ENCODE measurements at regions not wholly inside any gene's neighbourhood (a gene's known extent, or its start where the extent isn't known, plus 50 kb on each side); places are given as distances from the start of the nearest gene placed in this dataset.

GRCh38 chr2:7609974-7610373, 692.8 kb downstream of the RNF144A start:
- DNase-seq (ENCODE audit: low read depth in 1 of 2, low spot score in 1 of 2) (no peak), FAIRE-seq (no peak), ATAC-seq (no peak)
- 70% methylated on average over 8 of the region's 8 CpGs for WGBS (ENCODE audit: missing lambda C conversion rate)
- Histone ChIP-seq H3K27ac (no peak overlapping the region), H3K4me3 (no peak overlapping the region), H3K4me1 (no peaks in the 10 kb centered on the region), H3K9me3 (no peaks in the 10 kb centered on the region), H3K4me2 (no peak overlapping the region)
- TF ChIP-seq PBX3 (IDR thresholded peaks at IDR 0.05) (no peak), HOXB13 (CRISPR knock-in tag; IDR thresholded peaks at IDR 0.05; ENCODE audit: low read depth) (no peak), RARB (CRISPR knock-in tag; IDR thresholded peaks at IDR 0.05) (no peak), MYC (IDR thresholded peaks at IDR 0.05; ENCODE audit: borderline replicate concordance, low read length) (no peak), ZC3H11A (IDR thresholded peaks at IDR 0.05) (no peak), KDM5A (IDR thresholded peaks at IDR 0.05) (no peak), POLR2AphosphoS2 (conservative IDR thresholded peaks at IDR 0.05; ENCODE audit: low read length) (no peak), CEBPB (IDR thresholded peaks at IDR 0.05) (no peak), EHF (CRISPR knock-in tag; IDR thresholded peaks at IDR 0.05) (no peak), JUNB (IDR thresholded peaks at IDR 0.05) (no peak), HOXA7 (CRISPR knock-in tag; IDR thresholded peaks at IDR 0.05) (no peak), CHD4 (IDR thresholded peaks at IDR 0.05; ENCODE audit: borderline replicate concordance) (no peak)
- CTCF ChIA-PET: no interaction called here
- POLR2A ChIA-PET: no interaction called here

GRCh38 chr2:7611750-7612149, 694.5 kb downstream of the RNF144A start:
- no peak overlapping the region for H3K27ac ChIP-seq
- no peak for ATAC-seq

More at GRCh38 chr2:7611750-7612149, 694.5 kb downstream of the RNF144A start:
- FAIRE-seq (no peak), DNase-seq (ENCODE audit: low read depth in 1 of 2, low spot score in 1 of 2) (no peak)
- no peak for TF ChIP-seq BHLHE40 (IDR thresholded peaks at IDR 0.05; ENCODE audit: low read depth, low read length)
- no peak for TF ChIP-seq USF2 (IDR thresholded peaks at IDR 0.05)
- TF ChIP-seq REST (IDR thresholded peaks at IDR 0.05): no peak
- TF ChIP-seq HMGXB4 (CRISPR knock-in tag; IDR thresholded peaks at IDR 0.05; ENCODE audit: borderline replicate concordance): no peak
- TF ChIP-seq FOXS1 (CRISPR knock-in tag; IDR thresholded peaks at IDR 0.05): no peak
- no peak for TF ChIP-seq SREBF2 (IDR thresholded peaks at IDR 0.05)
- no peak for TF ChIP-seq JUN (IDR thresholded peaks at IDR 0.05)
- no peak for TF ChIP-seq CEBPB (IDR thresholded peaks at IDR 0.05)
- no peak for TF ChIP-seq ZSCAN20 (CRISPR knock-in tag; IDR thresholded peaks at IDR 0.05)
- TF ChIP-seq ZFP36 (IDR thresholded peaks at IDR 0.05; ENCODE audit: borderline replicate concordance, partially characterized antibody): no peak
- TF ChIP-seq ZNF302 (CRISPR knock-in tag; IDR thresholded peaks at IDR 0.05): no peak
- no peak for TF ChIP-seq POLR2A (IDR thresholded peaks at IDR 0.05; ENCODE audit: low read length)
- TF ChIP-seq HES2 (IDR thresholded peaks at IDR 0.05): no peak
- TF ChIP-seq NR3C1 (IDR thresholded peaks at IDR 0.05): no peak
- no peak for TF ChIP-seq ZC3H11A (IDR thresholded peaks at IDR 0.05)
- POLR2A ChIA-PET: no interaction called here
- H3K4me3 ChIP-seq: no peak overlapping the region
- no peak overlapping the region for H3K4me2 ChIP-seq
- CTCF ChIA-PET: no interaction called here
- H3K9me3 ChIP-seq: no peaks in the 10 kb centered on the region
- no peaks in the 10 kb centered on the region for H3K4me1 ChIP-seq
- WGBS (ENCODE audit: missing lambda C conversion rate): 8% methylated on average over 4 of the region's 4 CpGs
